HUES6 (cell line): ENCODE measurements at regions not wholly inside any gene's neighbourhood (a gene's known extent, or its start where the extent isn't known, plus 50 kb on each side); places are given as distances from the start of the nearest gene placed in this dataset.

Experiments
- H3K27ac ChIP-seq: 2 replicates; pipeline ENCODE4 v1.7.0; 2013; ENCODE audit warnings: low read depth, mild to moderate bottlenecking, low read length, inconsistent platforms
- H3K27me3 ChIP-seq: 2 replicates; pipeline ENCODE4 v1.6.1; 2013; ENCODE audit warnings: low read length; ENCODE audit not compliant: control insufficient read depth, insufficient read depth
- H3K36me3 ChIP-seq: 2 replicates; pipeline ENCODE4 v1.6.1; 2013; ENCODE audit warnings: low read length; ENCODE audit not compliant: control insufficient read depth, insufficient read depth
- H3K4me1 ChIP-seq: 2 replicates; pipeline ENCODE4 v1.6.1; 2013; ENCODE audit warnings: low read length; ENCODE audit not compliant: control insufficient read depth, insufficient read depth
- H3K4me3 ChIP-seq: 2 replicates; pipeline ENCODE4 v1.5.1; 2013; ENCODE audit warnings: low read depth, low read length
- H3K9ac ChIP-seq: one replicate; pipeline ENCODE4 v1.6.1; 2013; ENCODE audit warnings: mild to moderate bottlenecking, low read length
- H3K9me3 ChIP-seq: 2 replicates; pipeline ENCODE4 v1.6.1; 2013; ENCODE audit warnings: low read depth, low read length; ENCODE audit not compliant: control insufficient read depth, insufficient read depth

- Histone ChIP-seq H3K9ac (no peak overlapping the region), H3K9me3 (no peaks in the 10 kb centered on the region), H3K4me3 (no peak overlapping the region), H3K4me1 (peaks cover 5% of the 10 kb centered on the region; the same call in 1 of the 2 replicates), H3K36me3 (no peaks in the 10 kb centered on the region), H3K27me3 (no peaks in the 10 kb centered on the region), H3K27ac (no peak overlapping the region)
These were observed 126.6 kb downstream of the EMX2 start for GRCh38 chr10:117669122-117669521.

- no peak overlapping the region for H3K9ac ChIP-seq
- no peaks in the 10 kb centered on the region for H3K9me3 ChIP-seq
- H3K4me1 ChIP-seq: peaks cover 5% of the 10 kb centered on the region; the same call in 1 of the 2 replicates
- H3K4me3 ChIP-seq: no peak overlapping the region
- H3K36me3 ChIP-seq: no peaks in the 10 kb centered on the region
- H3K27me3 ChIP-seq: no peaks in the 10 kb centered on the region
- H3K27ac ChIP-seq: no peak overlapping the region
These were observed 127.8 kb downstream of the EMX2 start for GRCh38 chr10:117670116-117670904.

DNA sequence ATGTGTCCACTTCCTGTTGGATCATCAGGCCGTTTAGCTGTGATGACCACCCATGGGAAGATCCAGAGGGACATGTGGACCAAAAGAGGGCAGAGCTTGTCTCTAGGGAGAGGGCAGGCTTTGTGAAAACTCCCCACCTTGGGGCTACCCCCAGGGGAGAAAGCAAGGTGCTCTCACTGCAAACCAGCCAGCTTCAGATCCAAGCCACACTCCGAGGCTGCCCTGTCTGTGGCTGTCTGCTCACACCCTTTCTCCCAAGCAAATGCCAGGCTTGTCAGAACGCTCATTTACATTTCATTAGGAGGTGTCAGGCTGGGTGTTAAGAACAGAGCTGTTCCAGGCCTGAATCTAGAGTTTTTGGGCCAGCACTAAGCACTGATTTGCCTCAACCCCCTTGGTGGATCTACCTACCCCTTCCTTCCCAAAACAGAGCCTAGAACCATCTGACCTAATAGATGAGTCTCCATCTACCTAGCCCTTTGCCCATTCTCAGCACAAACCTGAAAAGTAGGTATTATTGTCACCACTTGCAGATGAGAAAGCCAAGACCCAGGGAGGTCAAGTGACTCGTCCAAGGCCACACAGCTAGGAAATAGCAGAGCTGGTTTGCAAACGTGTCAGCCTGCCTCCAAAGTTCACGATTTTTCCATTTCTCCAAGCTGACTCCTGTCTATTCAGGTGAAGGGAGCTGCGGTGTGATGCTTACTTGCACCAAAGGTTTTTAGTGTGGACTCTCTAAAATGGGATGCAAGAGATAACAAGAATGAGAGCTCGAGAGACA, 130.9 kb downstream of the EMX2 start:
- H3K4me1 ChIP-seq: peaks cover 5% of the 10 kb centered on the region; the same call in 1 of the 2 replicates
- no peak overlapping the region for H3K9ac ChIP-seq

DNA sequence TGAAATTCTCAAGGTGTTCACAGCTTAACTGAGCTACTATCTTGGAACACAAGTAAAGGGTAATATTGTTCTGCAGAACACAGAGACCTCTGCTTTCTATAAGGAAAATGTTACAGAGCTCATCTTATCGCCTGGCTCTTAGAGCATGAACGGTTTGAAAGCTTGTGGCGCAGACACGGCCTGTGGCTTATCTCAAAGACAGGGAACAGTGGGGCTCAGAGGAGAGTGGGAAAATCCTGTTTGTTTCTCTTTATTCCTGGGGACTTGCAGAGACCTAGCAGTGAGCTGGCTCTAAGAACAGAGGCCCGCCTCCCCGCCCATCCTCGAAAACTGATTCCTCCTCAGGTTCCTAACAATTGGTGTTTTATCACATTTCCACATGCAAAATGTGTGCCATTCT, 131.7 kb downstream of the EMX2 start:
- Histone ChIP-seq H3K27ac (no peak overlapping the region), H3K9me3 (no peaks in the 10 kb centered on the region), H3K4me1 (peaks cover 5% of the 10 kb centered on the region; the same call in 1 of the 2 replicates), H3K36me3 (no peaks in the 10 kb centered on the region), H3K27me3 (peaks cover 4% of the 10 kb centered on the region; the same call in 1 of the 2 replicates), H3K9ac (no peak overlapping the region), H3K4me3 (no peak overlapping the region)

More for the DNA sequence above, 130.9 kb downstream of the EMX2 start:
- Histone ChIP-seq H3K9me3 (no peaks in the 10 kb centered on the region), H3K27ac (no peak overlapping the region), H3K4me3 (no peak overlapping the region), H3K36me3 (no peaks in the 10 kb centered on the region), H3K27me3 (peaks cover 4% of the 10 kb centered on the region; the same call in 1 of the 2 replicates)

DNA sequence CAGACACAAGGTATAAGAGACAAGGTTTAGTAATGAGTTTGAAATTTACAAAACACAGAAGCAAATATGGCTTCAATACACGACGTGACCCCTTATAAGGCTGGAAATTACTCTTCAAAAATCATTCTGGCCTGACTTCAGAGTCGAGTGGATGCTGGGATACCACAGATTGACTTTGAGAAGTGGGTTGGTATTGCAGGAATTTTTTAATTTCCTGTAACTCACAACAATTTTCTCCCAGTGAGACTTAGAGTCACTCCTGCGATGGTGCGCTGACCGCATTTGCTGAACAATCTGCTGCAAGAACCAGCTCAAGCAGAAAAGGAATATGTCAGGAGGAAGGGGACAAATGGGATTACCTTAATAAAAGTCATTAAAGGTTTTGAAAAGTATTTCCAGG, 132.1 kb downstream of the EMX2 start:
- no peaks in the 10 kb centered on the region for H3K36me3 ChIP-seq
- H3K9me3 ChIP-seq: no peaks in the 10 kb centered on the region
- H3K4me3 ChIP-seq: no peak overlapping the region
- H3K9ac ChIP-seq: no peak overlapping the region
- peaks cover 4% of the 10 kb centered on the region; the same call in 1 of the 2 replicates for H3K27me3 ChIP-seq
- peaks cover 5% of the 10 kb centered on the region; the same call in 1 of the 2 replicates for H3K4me1 ChIP-seq
- H3K27ac ChIP-seq: no peak overlapping the region

- Histone ChIP-seq H3K4me1 (peaks cover 5% of the 10 kb centered on the region; the same call in 1 of the 2 replicates), H3K36me3 (no peaks in the 10 kb centered on the region), H3K4me3 (no peak overlapping the region)
These were observed 133.0 kb downstream of the EMX2 start for GRCh38 chr10:117675514-117676055.

GRCh38 chr10:117677239-117677638, 134.7 kb downstream of the EMX2 start:
- H3K36me3 ChIP-seq: no peaks in the 10 kb centered on the region
- no peak overlapping the region for H3K4me3 ChIP-seq
- H3K9ac ChIP-seq: no peak overlapping the region
- H3K4me1 ChIP-seq: peaks cover 5% of the 10 kb centered on the region; the same call in 1 of the 2 replicates
- no peak overlapping the region for H3K27ac ChIP-seq
- H3K27me3 ChIP-seq: peaks cover 4% of the 10 kb centered on the region; the same call in 1 of the 2 replicates
- H3K9me3 ChIP-seq: no peaks in the 10 kb centered on the region

More at GRCh38 chr10:117675514-117676055, 133.0 kb downstream of the EMX2 start:
- H3K9me3 ChIP-seq: no peaks in the 10 kb centered on the region
- H3K27ac ChIP-seq: no peak overlapping the region
- H3K9ac ChIP-seq: no peak overlapping the region
- peaks cover 4% of the 10 kb centered on the region; the same call in 1 of the 2 replicates for H3K27me3 ChIP-seq

DNA sequence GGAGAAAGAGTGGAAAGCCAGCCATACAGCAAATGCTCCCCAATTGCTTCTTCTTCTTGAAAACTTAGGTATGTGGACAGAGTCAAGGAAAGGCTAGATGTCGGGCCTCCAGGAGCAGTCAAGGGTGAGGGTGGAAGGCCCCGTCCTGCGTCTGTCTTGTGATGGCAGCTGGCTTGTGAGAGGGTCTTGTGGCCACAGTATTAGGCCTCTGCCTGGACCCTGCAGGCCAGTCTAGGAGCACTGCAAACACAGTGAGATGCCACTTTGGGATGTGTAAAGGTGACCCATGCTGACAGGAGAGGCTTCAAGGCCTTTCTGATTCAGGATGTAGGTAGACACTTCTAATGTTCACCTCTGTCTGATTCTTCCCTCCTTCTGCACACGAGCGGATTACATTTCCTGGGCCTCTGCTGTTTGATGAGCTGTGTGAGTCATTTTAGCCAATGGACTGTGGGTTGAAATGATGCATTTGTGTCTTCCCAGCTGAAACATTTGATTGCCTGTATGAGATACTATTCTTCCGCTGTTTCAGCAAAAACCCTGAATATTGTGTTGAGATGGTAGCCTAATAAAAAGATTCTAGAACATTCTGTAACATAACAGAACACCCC, 135.4 kb downstream of the EMX2 start:
- Histone ChIP-seq H3K4me1 (peaks cover 2% of the 10 kb centered on the region; the same call in 1 of the 2 replicates), H3K9me3 (no peaks in the 10 kb centered on the region), H3K27me3 (peaks cover 4% of the 10 kb centered on the region; the same call in 1 of the 2 replicates), H3K4me3 (no peak overlapping the region), H3K36me3 (no peaks in the 10 kb centered on the region), H3K9ac (no peak overlapping the region), H3K27ac (no peak overlapping the region)

DNA sequence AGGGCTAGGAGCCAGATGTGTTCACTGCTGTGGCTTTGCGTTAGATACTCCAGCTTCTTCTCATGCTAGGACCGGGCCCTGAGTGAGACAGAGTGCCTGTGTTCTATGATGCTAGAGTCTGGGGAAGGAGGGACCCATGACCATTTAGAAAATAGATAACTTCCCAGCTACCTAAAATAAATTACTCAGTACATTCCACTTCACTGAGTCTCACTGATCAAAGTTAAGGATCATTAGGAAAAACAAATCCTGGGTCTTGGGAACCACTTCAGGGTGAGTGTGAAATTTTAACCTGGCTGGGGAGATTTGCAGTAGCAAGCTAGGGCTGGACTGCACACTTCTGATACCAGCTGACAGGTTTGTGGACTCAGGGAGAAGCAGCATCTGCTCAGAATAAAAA, 138.1 kb downstream of the EMX2 start:
- H3K27me3 ChIP-seq: peaks cover 4% of the 10 kb centered on the region; the same call in 1 of the 2 replicates
- H3K4me1 ChIP-seq: no peaks in the 10 kb centered on the region
- H3K9ac ChIP-seq: no peak overlapping the region
- no peak overlapping the region for H3K4me3 ChIP-seq
- H3K36me3 ChIP-seq: no peaks in the 10 kb centered on the region
- H3K9me3 ChIP-seq: no peaks in the 10 kb centered on the region
- H3K27ac ChIP-seq: no peak overlapping the region

GRCh38 chr10:117681104-117681503, 138.6 kb downstream of the EMX2 start:
- Histone ChIP-seq H3K9me3 (no peaks in the 10 kb centered on the region), H3K36me3 (no peaks in the 10 kb centered on the region), H3K4me3 (no peak overlapping the region), H3K4me1 (no peaks in the 10 kb centered on the region), H3K27me3 (peaks cover 4% of the 10 kb centered on the region; the same call in 1 of the 2 replicates), H3K27ac (no peak overlapping the region), H3K9ac (no peak overlapping the region)
